ENCODE measurements at regions not wholly inside any gene's neighbourhood (a gene's known extent, or its start where the extent isn't known, plus 50 kb on each side); places are given as distances from the start of the nearest gene placed in this dataset.

DNA sequence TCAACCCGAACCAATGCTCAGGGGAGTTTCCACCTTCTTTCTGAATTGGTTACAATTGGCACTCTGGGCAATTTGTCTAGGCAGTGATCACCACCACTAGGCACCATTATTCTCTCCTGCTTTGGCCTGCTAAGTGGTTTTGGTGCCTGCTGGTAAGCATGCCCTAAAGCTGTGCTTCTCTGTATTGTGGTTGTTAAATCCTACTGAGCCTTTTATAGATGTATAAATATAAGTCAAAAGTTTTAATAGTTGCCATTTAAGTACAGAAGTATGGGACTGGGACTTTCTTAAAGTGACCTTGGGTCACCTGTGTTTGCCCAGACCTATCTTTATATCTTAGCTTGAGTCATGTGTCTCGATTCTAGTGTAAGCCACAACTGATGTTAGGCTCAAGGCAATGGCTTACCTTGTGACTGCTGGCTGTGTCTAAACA, 475.9 kb downstream of the SLC16A7 start:
- no peak overlapping the region for H3K4me3 ChIP-seq (ENCODE audit: insufficient read depth, low read length, poor library complexity, severe bottlenecking)
- no peaks in the 10 kb centered on the region for H4K20me1 ChIP-seq (ENCODE audit: low read depth, low read length)
- no peak overlapping the region for H2AFZ ChIP-seq (ENCODE audit: low read depth, low read length, severe bottlenecking)
- no peaks in the 10 kb centered on the region for H3K27me3 ChIP-seq (ENCODE audit: low read length)
- H3K9me3 ChIP-seq (ENCODE audit: insufficient read depth, low read length) = no peaks in the 10 kb centered on the region
- H3K4me2 ChIP-seq (ENCODE audit: low read depth, low read length, poor library complexity, severe bottlenecking) = no peak overlapping the region
- H3K9ac ChIP-seq (ENCODE audit: low read length) = no peak overlapping the region
- TF ChIP-seq EZH2phosphoT487 (conservative IDR thresholded peaks at IDR 0.05; ENCODE audit: low read length) = no peak
- TF ChIP-seq, protein P1, sequence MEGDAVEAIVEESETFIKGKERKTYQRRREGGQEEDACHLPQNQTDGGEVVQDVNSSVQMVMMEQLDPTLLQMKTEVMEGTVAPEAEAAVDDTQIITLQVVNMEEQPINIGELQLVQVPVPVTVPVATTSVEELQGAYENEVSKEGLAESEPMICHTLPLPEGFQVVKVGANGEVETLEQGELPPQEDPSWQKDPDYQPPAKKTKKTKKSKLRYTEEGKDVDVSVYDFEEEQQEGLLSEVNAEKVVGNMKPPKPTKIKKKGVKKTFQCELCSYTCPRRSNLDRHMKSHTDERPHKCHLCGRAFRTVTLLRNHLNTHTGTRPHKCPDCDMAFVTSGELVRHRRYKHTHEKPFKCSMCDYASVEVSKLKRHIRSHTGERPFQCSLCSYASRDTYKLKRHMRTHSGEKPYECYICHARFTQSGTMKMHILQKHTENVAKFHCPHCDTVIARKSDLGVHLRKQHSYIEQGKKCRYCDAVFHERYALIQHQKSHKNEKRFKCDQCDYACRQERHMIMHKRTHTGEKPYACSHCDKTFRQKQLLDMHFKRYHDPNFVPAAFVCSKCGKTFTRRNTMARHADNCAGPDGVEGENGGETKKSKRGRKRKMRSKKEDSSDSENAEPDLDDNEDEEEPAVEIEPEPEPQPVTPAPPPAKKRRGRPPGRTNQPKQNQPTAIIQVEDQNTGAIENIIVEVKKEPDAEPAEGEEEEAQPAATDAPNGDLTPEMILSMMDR (IDR thresholded peaks at IDR 0.05; ENCODE audit: insufficient read depth, low read length, poor library complexity, severe bottlenecking) = no peak
- H3K36me3 ChIP-seq (ENCODE audit: low read length) = no peaks in the 10 kb centered on the region
- H3K79me2 ChIP-seq (ENCODE audit: insufficient read depth, low read length) = no peaks in the 10 kb centered on the region
- H3K27ac ChIP-seq (ENCODE audit: low read depth, low read length) = no peak overlapping the region
- H3K9me2 ChIP-seq (replicated peaks; ENCODE audit: insufficient read depth, low read length) = no peaks in the 10 kb centered on the region
- no peaks in the 10 kb centered on the region for H3F3A ChIP-seq (ENCODE audit: insufficient read depth)

DNA sequence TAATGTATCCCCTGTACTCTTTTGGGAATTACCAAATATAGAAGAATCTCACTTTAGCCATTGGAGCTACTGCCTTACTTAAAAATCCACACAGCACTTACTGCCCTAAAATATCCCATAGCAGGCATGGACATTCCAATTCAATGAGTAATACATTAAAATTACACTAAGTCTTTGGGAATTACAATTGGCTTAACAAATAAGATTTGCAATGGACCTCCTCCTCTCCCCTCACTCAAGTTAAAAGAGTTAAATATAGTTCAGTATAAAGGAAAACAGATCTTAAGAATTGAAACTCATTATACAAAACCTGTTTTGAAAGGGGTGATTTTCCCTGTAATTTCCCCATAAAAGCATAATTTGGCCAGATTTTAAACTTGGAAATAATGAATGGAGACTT, 477.1 kb downstream of the SLC16A7 start:
- Histone ChIP-seq H3K36me3 (ENCODE audit: low read length) (no peaks in the 10 kb centered on the region), H3K27ac (ENCODE audit: low read depth, low read length) (no peak overlapping the region), H3K4me3 (ENCODE audit: insufficient read depth, low read length, poor library complexity, severe bottlenecking) (no peak overlapping the region), H3K9ac (ENCODE audit: low read length) (no peak overlapping the region), H2AFZ (ENCODE audit: low read depth, low read length, severe bottlenecking) (no peak overlapping the region), H3K4me2 (ENCODE audit: low read depth, low read length, poor library complexity, severe bottlenecking) (no peak overlapping the region), H3K9me2 (replicated peaks; ENCODE audit: insufficient read depth, low read length) (no peaks in the 10 kb centered on the region), H3K79me2 (ENCODE audit: insufficient read depth, low read length) (no peaks in the 10 kb centered on the region), H3F3A (ENCODE audit: insufficient read depth) (no peaks in the 10 kb centered on the region), H4K20me1 (ENCODE audit: low read depth, low read length) (no peaks in the 10 kb centered on the region), H3K9me3 (ENCODE audit: insufficient read depth, low read length) (no peaks in the 10 kb centered on the region), H3K27me3 (ENCODE audit: low read length) (no peaks in the 10 kb centered on the region)
- TF ChIP-seq, protein P1 (IDR thresholded peaks at IDR 0.05; ENCODE audit: insufficient read depth, low read length, poor library complexity, severe bottlenecking) = no peak
- TF ChIP-seq EZH2phosphoT487 (conservative IDR thresholded peaks at IDR 0.05; ENCODE audit: low read length) = no peak

DNA sequence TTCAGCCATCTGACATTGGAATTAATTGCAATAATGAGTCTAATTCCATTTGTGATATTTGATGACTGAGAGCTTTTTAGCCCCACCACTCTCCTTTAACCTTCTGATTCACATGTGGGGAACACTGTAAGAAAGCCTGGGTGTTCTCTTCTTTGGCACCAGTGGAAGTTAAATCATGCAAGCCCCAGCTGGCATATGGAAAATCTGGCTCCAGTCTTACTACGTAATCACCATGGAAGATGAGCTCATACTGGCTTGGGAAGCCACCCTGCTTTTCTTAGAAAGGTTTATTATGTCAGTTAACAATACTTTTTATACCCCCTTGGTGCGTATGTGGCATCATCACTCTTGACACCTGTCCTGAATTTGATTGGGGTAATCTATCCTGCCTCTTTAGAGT, 479.3 kb downstream of the SLC16A7 start:
- H3K4me2 ChIP-seq (ENCODE audit: low read depth, low read length, poor library complexity, severe bottlenecking) = no peak overlapping the region
- H3K79me2 ChIP-seq (ENCODE audit: insufficient read depth, low read length) = no peaks in the 10 kb centered on the region
- no peak overlapping the region for H3K4me3 ChIP-seq (ENCODE audit: insufficient read depth, low read length, poor library complexity, severe bottlenecking)
- no peaks in the 10 kb centered on the region for H3F3A ChIP-seq (ENCODE audit: insufficient read depth)
- H2AFZ ChIP-seq (ENCODE audit: low read depth, low read length, severe bottlenecking) = no peak overlapping the region
- H3K27ac ChIP-seq (ENCODE audit: low read depth, low read length) = no peak overlapping the region
- no peaks in the 10 kb centered on the region for H3K27me3 ChIP-seq (ENCODE audit: low read length)
- H4K20me1 ChIP-seq (ENCODE audit: low read depth, low read length) = no peaks in the 10 kb centered on the region
- no peaks in the 10 kb centered on the region for H3K9me2 ChIP-seq (replicated peaks; ENCODE audit: insufficient read depth, low read length)
- no peak for TF ChIP-seq EZH2phosphoT487 (conservative IDR thresholded peaks at IDR 0.05; ENCODE audit: low read length)
- TF ChIP-seq, protein P1 (IDR thresholded peaks at IDR 0.05; ENCODE audit: insufficient read depth, low read length, poor library complexity, severe bottlenecking) = no peak
- H3K36me3 ChIP-seq (ENCODE audit: low read length) = no peaks in the 10 kb centered on the region
- no peaks in the 10 kb centered on the region for H3K9me3 ChIP-seq (ENCODE audit: insufficient read depth, low read length)
- H3K9ac ChIP-seq (ENCODE audit: low read length) = no peak overlapping the region
